Inflammatory macrophage treated with lipopolysaccharide for 1 hour (primary cell): ENCODE measurements at regions not wholly inside any gene's neighbourhood (a gene's known extent, or its start where the extent isn't known, plus 50 kb on each side); places are given as distances from the start of the nearest gene placed in this dataset.

Experiments
- DNase-seq, 2 donors: peaks; one replicate each; pipeline ENCODE4 v3.0.0-alpha.2; 2020 to 2022

DNA sequence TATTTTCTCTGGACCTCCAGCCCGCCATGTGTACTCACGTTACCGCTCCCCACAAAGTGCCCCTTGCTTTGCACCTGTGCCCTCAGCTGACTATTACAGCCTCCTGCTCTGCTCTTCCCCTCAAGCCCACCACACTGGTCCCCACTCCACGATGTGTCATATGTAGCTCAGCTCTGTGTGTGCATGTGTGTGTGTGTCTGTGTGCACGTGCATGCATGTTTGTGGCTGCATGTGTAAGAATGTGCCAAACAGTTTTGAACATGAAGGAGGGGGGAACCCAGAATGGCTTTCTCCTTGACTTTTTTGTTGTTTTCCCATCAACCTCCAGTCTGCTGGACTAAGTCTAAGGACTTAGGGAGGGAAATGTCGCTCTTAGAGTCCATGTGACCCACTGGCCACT lies 54.8 kb upstream of the BTRC start:
- DNase-seq, result no peak

DNA sequence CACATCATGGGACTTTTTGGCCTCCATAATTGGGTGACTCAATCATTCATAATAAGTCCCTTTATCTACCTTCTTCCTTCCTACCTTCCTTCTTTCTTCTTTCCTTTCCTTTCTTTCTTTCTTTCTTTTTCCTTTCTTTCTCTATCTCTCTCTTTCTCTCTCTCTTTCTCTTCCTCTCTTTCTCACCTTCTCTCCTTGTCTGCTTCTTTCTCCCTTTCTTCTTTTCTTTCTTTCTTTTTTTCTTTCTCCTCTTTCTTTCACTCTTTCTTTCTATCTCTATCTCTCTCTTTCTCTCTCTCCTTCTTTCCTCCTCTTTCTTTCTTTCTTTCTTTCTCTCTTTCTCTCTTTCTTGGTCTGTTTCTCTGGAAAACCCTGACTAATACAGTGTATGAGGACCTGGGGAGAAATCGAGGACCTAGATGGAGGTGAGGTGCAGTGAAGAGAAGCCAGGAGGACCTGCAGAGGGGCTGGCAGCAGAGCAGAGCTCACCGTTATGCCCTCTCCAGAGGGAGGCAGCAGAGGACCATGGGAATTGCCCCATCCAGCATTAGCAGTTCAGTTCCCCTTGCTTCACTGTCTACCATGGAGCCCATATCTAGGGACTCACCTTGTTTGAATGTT lies 52.7 kb upstream of the BTRC start:
- peak; percentile 42 to 52 for DNase-seq

DNA sequence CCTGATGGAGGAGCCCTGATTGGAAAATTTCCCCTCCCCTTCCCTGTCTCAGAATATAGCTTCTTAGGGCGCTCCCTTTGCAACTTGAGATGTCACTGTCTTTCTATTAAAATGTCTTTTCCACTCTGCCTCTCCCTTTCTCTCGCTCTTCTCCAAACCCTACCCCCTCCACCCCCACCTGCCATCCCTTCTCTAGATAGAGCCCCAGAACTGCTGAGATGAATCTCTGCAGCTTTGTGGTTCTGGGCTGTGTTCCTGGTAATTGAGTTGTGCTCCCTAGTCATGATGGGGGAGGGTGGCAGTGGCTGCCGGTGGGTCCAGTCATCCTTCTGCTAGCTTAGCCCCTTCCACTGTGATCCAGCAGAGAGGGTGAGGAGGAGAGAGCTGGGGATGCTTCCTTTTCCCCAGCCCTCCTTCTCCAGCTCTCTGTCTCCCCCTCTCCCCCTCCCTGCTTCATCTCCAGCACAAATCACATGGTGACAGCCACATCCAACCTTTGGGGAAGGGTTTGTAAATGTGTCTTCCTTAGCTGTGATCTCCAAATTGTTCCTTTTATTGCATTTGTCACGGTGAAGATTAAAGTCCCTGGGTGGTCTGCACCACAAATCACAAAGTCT lies 50.8 kb upstream of the BTRC start:
- DNase-seq, result no peak
